MM.1S (cell line): ENCODE measurements at regions not wholly inside any gene's neighbourhood (a gene's known extent, or its start where the extent isn't known, plus 50 kb on each side); places are given as distances from the start of the nearest gene placed in this dataset.

Experiments used
- EZH2 ChIP-seq: fragments of 300-600 bp; sonication (generic); optimal IDR thresholded peaks from 2 replicates; pipeline ENCODE3; 2017; ENCODE audit warnings: low read depth, mild to moderate bottlenecking, antibody characterized with exemption, low read length, mixed read lengths
- TF ChIP-seq, protein P1 (sequence below): fragments of 300-600 bp; sonication (generic); IDR thresholded peaks from 2 replicates; pipeline ENCODE4 v1.5.1; 2016; ENCODE audit warnings: antibody characterized with exemption, low read length, mixed read lengths

DNA sequence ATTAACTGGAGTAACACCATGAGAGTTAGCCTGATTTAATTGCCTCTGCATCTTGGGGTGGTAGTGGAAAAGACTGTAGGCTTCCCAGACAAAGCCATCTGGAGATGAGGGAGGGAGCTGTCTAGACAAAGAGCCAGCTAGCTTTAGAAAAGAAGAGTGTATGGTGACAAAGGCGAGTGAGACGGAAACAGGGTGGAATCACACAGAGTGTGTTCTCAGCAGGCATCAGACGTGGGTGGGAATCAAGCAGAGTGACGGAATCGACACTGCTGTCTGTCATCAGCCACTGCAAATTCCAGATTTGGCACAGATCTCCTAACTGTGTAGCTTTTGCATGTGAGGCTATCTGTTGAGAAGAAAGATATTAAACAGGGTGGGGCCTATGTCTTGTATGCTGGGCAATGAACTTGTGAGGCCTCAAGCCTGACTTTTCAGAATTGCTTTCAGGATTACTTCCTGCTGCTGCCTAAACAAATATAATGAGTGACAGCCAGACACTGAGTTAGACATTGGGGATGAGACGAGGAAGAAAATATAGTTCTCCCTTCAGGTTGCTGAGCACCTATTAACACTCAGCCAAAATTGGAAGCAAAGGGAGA, 236.5 kb upstream of the GRIP1 start:
- TF ChIP-seq EZH2: no peak
- TF ChIP-seq, protein P1, sequence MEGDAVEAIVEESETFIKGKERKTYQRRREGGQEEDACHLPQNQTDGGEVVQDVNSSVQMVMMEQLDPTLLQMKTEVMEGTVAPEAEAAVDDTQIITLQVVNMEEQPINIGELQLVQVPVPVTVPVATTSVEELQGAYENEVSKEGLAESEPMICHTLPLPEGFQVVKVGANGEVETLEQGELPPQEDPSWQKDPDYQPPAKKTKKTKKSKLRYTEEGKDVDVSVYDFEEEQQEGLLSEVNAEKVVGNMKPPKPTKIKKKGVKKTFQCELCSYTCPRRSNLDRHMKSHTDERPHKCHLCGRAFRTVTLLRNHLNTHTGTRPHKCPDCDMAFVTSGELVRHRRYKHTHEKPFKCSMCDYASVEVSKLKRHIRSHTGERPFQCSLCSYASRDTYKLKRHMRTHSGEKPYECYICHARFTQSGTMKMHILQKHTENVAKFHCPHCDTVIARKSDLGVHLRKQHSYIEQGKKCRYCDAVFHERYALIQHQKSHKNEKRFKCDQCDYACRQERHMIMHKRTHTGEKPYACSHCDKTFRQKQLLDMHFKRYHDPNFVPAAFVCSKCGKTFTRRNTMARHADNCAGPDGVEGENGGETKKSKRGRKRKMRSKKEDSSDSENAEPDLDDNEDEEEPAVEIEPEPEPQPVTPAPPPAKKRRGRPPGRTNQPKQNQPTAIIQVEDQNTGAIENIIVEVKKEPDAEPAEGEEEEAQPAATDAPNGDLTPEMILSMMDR: no peak
